PC-9 (cell line): ENCODE measurements at regions not wholly inside any gene's neighbourhood (a gene's known extent, or its start where the extent isn't known, plus 50 kb on each side); places are given as distances from the start of the nearest gene placed in this dataset.

Experiments used
- CTCF ChIP-seq: fragments of 200-600 bp; sonication (generic); conservative IDR thresholded peaks from 2 replicates; pipeline ENCODE4 v1.6.1; 2017; ENCODE audit warnings: mixed run types, antibody characterized with exemption, mild to moderate bottlenecking, moderate library complexity
- EZH2 ChIP-seq: fragments of 200-600 bp; sonication (generic); IDR thresholded peaks from 2 replicates; pipeline ENCODE4 v1.8.0; 2017; ENCODE audit warnings: antibody characterized with exemption, low read depth

GRCh38 chr1:234686035-234686434, 76.1 kb upstream of the IRF2BP2 start:
- TF ChIP-seq CTCF, result no peak
- TF ChIP-seq EZH2, result no peak
